Endodermal cell (in vitro differentiated cells): ENCODE measurements at regions not wholly inside any gene's neighbourhood (a gene's known extent, or its start where the extent isn't known, plus 50 kb on each side); places are given as distances from the start of the nearest gene placed in this dataset.
A peak's percentile ranks its signal among the peaks of the same experiment; 100 is the strongest.

Source experiments
- DNase-seq: peaks from one replicate; pipeline ENCODE4 v3.0.0-alpha.2; 2017
- H3K27ac ChIP-seq: 2 replicates; pipeline ENCODE4 v1.5.1; 2013; ENCODE audit warnings: mild to moderate bottlenecking, low read depth, low read length, moderate library complexity
- H3K27me3 ChIP-seq: 2 replicates; pipeline ENCODE4 v1.6.1; 2013; ENCODE audit warnings: mild to moderate bottlenecking, low read length, moderate library complexity; ENCODE audit not compliant: insufficient read depth, control insufficient read depth, poor library complexity, severe bottlenecking
- H3K36me3 ChIP-seq: 2 replicates; pipeline ENCODE4 v1.7.0; 2013; ENCODE audit warnings: mild to moderate bottlenecking, low read length, moderate library complexity; ENCODE audit not compliant: control insufficient read depth, insufficient read depth
- H3K4me1 ChIP-seq: one replicate; pipeline ENCODE4 v1.7.0; 2013; ENCODE audit warnings: low read length; ENCODE audit not compliant: control insufficient read depth, insufficient read depth
- H3K4me3 ChIP-seq: 2 replicates; pipeline ENCODE4 v1.5.1; 2013; ENCODE audit warnings: mild to moderate bottlenecking, low read length, moderate library complexity
- H3K9ac ChIP-seq: 2 replicates; pipeline ENCODE4 v1.6.1; 2013; ENCODE audit warnings: mild to moderate bottlenecking, low read length, moderate library complexity; ENCODE audit not compliant: poor library complexity, severe bottlenecking; ENCODE audit errors: extremely low read depth
- H3K9me3 ChIP-seq: 2 replicates; pipeline ENCODE4 v1.6.1; 2013; ENCODE audit warnings: mild to moderate bottlenecking, low read length, moderate library complexity; ENCODE audit not compliant: control insufficient read depth
- H3K27ac Mint-ChIP-seq: 2 replicates; pipeline ENCODE4 v1.8.0; 2020; ENCODE audit warnings: mixed read lengths
- H3K27me3 Mint-ChIP-seq: 2 replicates; pipeline ENCODE4 v1.8.0; 2021; ENCODE audit warnings: mild to moderate bottlenecking, mixed read lengths; ENCODE audit not compliant: insufficient read depth
- H3K36me3 Mint-ChIP-seq: 2 replicates; pipeline ENCODE4 v1.8.0; 2020; ENCODE audit warnings: low read depth, mixed read lengths
- H3K4me1 Mint-ChIP-seq: 2 replicates; pipeline ENCODE4 v1.8.0; 2020; ENCODE audit warnings: mixed read lengths
- H3K4me3 Mint-ChIP-seq: 2 replicates; pipeline ENCODE4 v1.8.0; 2020; ENCODE audit warnings: mild to moderate bottlenecking, moderate library complexity, mixed read lengths
- H3K9me3 Mint-ChIP-seq: 2 replicates; pipeline ENCODE4 v1.8.0; 2020; ENCODE audit warnings: mild to moderate bottlenecking, mixed read lengths
- WGBS, 2 experiments: methylation state at CpG; one replicate each; pipeline versions ENCODE4 v1.1.5 to v1.1.7; 2013; ENCODE audit warnings: missing lambda C conversion rate in 2 of 2, mixed read lengths in 1 of 2; ENCODE audit not compliant: insufficient coverage in 1 of 2, insufficient read length in 1 of 2; 5-methylcytosine and 5-hydroxymethylcytosine counted together
- TF ChIP-seq, protein P1 (sequence below): fragments of 200-600 bp; sonication (generic); conservative IDR thresholded peaks from 2 replicates; pipeline ENCODE4 v1.5.0; 2021; ENCODE audit warnings: antibody characterized with exemption, mild to moderate bottlenecking

- no peaks in the 10 kb centered on the region for H3K36me3 Mint-ChIP-seq
- H3K27me3 Mint-ChIP-seq = peaks cover 7% of the 10 kb centered on the region
- H3K27ac ChIP-seq = no peak overlapping the region
- H3K27me3 ChIP-seq = no peaks in the 10 kb centered on the region
- no peak overlapping the region for H3K4me3 ChIP-seq
- peaks cover 11% of the 10 kb centered on the region for H3K9me3 ChIP-seq
- H3K9me3 Mint-ChIP-seq = peaks cover 23% of the 10 kb centered on the region
- H3K4me1 Mint-ChIP-seq = no peaks in the 10 kb centered on the region
- no peak overlapping the region for H3K27ac Mint-ChIP-seq
- 33 to 41% methylated on average over 3 of the region's 3 CpGs for WGBS, 2 experiments
- TF ChIP-seq, protein P1, sequence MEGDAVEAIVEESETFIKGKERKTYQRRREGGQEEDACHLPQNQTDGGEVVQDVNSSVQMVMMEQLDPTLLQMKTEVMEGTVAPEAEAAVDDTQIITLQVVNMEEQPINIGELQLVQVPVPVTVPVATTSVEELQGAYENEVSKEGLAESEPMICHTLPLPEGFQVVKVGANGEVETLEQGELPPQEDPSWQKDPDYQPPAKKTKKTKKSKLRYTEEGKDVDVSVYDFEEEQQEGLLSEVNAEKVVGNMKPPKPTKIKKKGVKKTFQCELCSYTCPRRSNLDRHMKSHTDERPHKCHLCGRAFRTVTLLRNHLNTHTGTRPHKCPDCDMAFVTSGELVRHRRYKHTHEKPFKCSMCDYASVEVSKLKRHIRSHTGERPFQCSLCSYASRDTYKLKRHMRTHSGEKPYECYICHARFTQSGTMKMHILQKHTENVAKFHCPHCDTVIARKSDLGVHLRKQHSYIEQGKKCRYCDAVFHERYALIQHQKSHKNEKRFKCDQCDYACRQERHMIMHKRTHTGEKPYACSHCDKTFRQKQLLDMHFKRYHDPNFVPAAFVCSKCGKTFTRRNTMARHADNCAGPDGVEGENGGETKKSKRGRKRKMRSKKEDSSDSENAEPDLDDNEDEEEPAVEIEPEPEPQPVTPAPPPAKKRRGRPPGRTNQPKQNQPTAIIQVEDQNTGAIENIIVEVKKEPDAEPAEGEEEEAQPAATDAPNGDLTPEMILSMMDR = peak; percentile 85
- no peaks in the 10 kb centered on the region for H3K4me1 ChIP-seq
- peak; percentile 74 for DNase-seq
- H3K36me3 ChIP-seq = no peaks in the 10 kb centered on the region
- no peak overlapping the region for H3K4me3 Mint-ChIP-seq
- no peak overlapping the region for H3K9ac ChIP-seq
These were observed 61.7 kb downstream of the MRPL36 start for GRCh38 chr5:1737790-1738405.

- TF ChIP-seq, protein P1 = no peak
- Mint-ChIP-seq H3K4me1 (no peaks in the 10 kb centered on the region), H3K4me3 (no peak overlapping the region), H3K36me3 (no peaks in the 10 kb centered on the region), H3K9me3 (peaks cover 22% of the 10 kb centered on the region), H3K27me3 (peaks cover 5% of the 10 kb centered on the region), H3K27ac (no peak overlapping the region)
- H3K4me1 ChIP-seq = no peaks in the 10 kb centered on the region
- peak; percentile 54 for DNase-seq
- H3K9me3 ChIP-seq = peaks cover 11% of the 10 kb centered on the region
- no peaks in the 10 kb centered on the region for H3K27me3 ChIP-seq
- WGBS, 2 experiments = 87 to 88% methylated on average over 11 to 15 of the region's 15 CpGs
- no peak overlapping the region for H3K9ac ChIP-seq
- no peaks in the 10 kb centered on the region for H3K36me3 ChIP-seq
- H3K4me3 ChIP-seq = no peak overlapping the region
- H3K27ac ChIP-seq = no peak overlapping the region
These were observed 62.5 kb downstream of the MRPL36 start for GRCh38 chr5:1736889-1737711.

GRCh38 chr5:1736065-1736464 lies 63.6 kb downstream of the MRPL36 start:
- H3K9me3 ChIP-seq = peaks cover 11% of the 10 kb centered on the region
- H3K27me3 ChIP-seq = no peaks in the 10 kb centered on the region
- WGBS, 2 experiments = 81 to 86% methylated on average over 4 of the region's 4 CpGs
- H3K4me1 ChIP-seq = no peaks in the 10 kb centered on the region
- Mint-ChIP-seq H3K27me3 (peaks cover 4% of the 10 kb centered on the region), H3K4me1 (no peaks in the 10 kb centered on the region), H3K9me3 (peaks cover 19% of the 10 kb centered on the region), H3K36me3 (no peaks in the 10 kb centered on the region), H3K4me3 (no peak overlapping the region), H3K27ac (no peak overlapping the region)
- H3K9ac ChIP-seq = no peak overlapping the region
- no peaks in the 10 kb centered on the region for H3K36me3 ChIP-seq
- no peak overlapping the region for H3K4me3 ChIP-seq
- DNase-seq = peak; percentile 10
- TF ChIP-seq, protein P1 = no peak
- H3K27ac ChIP-seq = no peak overlapping the region
